ENCODE measurements at regions not wholly inside any gene's neighbourhood (a gene's known extent, or its start where the extent isn't known, plus 50 kb on each side); places are given as distances from the start of the nearest gene placed in this dataset.
A peak's percentile ranks its signal among the peaks of the same experiment; 100 is the strongest.

DNA sequence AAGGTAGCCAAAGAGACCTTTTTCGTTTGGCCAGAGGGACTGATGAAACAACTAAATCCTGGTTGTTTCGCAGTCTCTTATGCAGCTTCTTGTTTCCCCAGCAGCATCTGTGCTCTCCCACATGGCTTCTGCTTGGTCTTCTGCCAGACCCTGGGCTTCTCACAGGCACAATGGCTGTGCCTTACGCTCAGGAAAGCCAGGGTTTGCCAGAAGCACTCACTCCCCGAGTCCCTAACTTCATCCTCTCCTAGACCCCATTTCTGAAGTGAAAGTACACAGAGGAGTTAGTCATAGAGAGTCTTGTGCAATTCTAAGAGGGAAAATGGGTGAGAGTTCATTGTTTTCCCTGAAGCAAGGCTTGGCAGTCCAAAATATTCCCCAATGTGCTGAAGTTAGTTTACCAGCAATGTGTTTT is 121.7 kb downstream of the EVX1 start:
- no peak for DNase-seq

GRCh38 chr7:27367179-27367932 is 124.8 kb downstream of the EVX1 start:
- no peak for DNase-seq

GRCh38 chr7:27367933-27368549 is 125.4 kb downstream of the EVX1 start:
- no peak for DNase-seq

DNA sequence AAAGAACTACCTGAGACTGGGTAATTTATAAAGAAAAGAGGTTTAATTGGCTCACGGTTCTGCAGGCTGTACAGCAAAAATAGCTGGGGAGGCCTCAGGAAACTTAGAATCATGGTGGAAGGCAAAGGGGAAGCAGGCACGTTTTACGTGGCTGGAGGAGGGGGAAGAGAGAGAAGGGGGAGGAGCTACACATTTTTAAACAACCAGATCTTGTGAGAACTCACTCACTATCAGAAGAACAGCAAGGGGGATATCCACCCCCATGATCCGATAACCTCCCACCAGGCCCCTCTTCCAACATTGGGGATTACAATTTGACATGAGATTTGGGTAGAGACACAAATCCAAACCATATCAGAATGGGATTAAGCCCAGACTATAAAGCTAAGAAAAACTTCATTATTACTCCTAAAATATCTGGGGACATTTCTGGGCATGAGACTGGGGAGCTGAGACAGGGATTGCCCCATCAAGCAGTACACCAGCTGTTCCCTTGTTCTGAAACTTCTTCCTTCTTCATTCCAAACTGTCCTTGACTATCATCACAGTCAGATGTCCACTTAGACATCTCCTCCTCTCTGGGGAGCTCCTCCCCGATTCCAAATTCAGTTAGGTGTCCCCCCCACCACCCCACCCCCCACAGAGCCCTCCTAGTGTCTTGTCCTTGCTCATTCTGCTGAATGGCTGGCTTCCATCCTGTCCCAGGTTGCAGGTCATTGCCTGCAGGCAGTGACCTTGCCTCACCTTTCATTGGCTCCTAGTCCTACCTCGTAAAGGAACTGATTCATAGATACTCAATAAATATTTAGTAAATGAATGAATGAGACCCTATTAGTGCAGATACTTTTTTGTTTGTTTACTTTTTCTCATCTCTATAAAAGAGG is 132.6 kb downstream of the EVX1 start:
- DNase-seq, result no peak

GRCh38 chr7:27375958-27376357 is 133.4 kb downstream of the EVX1 start:
- peak; percentile 3 for DNase-seq

DNA sequence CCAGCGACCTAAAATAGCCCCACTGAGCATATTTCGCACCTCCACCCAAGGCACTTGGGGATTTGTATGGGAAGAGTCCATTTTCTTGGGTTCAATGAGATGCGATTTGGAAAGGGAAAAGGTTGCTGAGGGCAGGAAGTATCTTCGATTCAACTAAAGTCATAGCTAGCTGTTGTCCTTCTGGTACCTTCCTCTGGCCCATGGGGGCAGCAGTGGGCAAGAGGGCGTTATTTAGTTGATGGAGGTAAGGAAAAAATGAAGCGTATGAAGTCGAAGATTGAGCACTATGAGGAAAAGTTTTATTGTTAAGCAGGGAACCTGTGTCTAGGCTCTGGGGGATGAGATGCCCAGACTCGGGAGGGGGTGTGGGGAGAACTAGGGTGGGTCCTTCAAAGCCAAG is 135.4 kb downstream of the EVX1 start:
- DNase-seq, result no peak

DNA sequence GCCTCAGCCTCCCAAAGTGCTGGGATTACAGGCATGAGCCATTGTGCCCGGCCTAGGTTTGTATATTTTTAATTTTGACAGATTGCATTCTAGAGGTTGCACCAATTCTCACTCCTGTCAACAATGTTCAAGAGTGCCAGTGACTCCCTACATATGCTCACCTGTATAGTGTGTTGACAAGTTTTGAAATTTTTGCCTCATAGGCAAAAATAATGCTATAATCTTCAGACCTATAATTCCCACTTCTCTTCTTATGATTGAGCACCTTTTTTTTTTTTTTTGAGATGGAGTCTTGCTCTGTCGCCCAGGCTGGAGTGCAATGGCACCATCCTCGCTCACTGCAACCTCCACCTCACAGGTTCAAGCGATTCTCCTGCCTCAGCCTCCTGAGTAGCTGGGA is 139.7 kb downstream of the EVX1 start:
- DNase-seq, result no peak

DNA sequence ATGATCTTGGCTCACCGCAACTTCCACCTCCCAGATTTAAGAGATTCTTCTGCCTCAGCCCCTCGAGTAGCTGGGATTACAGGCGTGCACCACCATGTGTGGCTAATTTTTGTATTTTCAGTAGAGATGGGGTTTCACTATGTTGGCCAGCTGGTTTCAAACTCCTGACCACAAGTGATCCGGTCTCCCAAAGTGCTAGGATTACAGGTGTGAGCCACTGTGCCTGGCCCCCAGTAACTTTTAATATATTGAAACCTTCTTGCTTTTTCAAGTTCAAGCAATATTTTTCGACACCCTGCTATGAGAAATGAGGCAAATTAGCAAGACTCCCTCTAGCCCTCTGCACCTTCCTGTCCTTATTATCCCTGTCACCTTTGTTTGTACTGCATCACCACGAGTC is 144.0 kb downstream of the EVX1 start:
- DNase-seq, result no peak

DNA sequence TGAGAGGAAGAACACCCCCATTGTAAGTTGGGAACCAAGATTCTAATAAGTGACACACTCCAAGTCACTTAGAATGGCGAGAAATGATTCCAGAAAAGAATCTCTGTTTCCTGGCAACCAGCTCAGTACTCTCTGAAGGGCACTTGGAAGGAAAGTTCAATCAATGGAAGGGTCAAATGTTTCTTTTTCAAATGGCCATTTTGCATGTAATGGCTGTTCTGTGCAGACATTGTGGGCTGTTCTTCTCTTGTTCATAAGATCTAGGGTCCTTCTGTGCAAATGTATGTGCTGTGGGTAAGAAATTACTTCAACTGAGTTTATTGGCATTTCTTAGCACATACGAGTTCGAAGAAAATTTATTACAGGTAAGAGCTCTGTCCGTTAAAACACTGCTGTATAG is 145.3 kb downstream of the EVX1 start:
- no peak for DNase-seq

GRCh38 chr7:27388561-27388960 is 146.0 kb downstream of the EVX1 start:
- DNase-seq, result no peak

- DNase-seq, result no peak
Observed at GRCh38 chr7:27389496-27389895, 146.9 kb downstream of the EVX1 start.

GRCh38 chr7:27392477-27392876 is 149.9 kb downstream of the EVX1 start:
- no peak for DNase-seq

DNA sequence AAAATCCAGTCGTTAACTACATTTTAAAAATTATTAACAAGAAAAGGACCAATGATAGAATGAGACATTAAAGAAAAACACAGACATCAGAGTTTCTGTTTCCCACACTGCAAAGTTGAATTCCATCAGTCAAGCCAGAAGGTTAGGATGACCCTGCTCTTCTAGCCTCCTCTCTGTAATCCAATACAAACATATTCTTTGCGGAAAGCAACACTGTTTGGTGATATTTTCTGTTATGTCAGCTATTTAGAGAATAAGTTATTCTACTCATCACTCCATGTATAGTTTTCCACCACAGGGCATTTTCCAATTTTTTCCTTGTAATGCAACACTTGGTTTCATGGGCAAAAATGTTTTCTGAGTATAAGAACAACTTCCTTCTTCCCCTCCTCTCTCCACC is 152.3 kb downstream of the EVX1 start:
- no peak for DNase-seq

- DNase-seq, result no peak
Observed at GRCh38 chr7:27395626-27396025, 153.0 kb downstream of the EVX1 start.

DNA sequence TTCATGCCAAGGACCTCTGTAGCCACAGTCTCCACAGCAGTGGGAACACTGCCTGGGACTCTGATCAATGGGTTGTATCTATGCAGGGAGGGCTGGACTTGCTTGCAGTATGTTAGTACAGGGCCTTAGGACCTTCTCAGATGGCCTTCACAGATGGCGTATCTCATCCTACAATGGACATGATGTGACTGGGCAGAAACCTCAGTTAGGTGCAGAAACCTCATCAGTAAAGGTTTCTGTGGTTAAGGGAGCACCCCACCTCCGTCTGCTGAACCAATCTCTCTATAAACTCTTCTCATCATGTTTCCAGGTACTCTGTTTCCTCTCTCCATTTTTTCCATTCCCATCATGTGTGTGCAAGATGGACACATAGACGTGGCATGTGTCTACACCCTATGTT is 154.9 kb downstream of the EVX1 start:
- no peak for DNase-seq

- DNase-seq, result peak; percentile 27
Observed at GRCh38 chr7:27398851-27399250, 156.2 kb downstream of the EVX1 start.

- no peak for DNase-seq
Observed at GRCh38 chr7:27399791-27400567, 157.4 kb downstream of the EVX1 start.

- DNase-seq, result no peak
Observed at GRCh38 chr7:27405780-27406179, 163.2 kb downstream of the EVX1 start.

DNA sequence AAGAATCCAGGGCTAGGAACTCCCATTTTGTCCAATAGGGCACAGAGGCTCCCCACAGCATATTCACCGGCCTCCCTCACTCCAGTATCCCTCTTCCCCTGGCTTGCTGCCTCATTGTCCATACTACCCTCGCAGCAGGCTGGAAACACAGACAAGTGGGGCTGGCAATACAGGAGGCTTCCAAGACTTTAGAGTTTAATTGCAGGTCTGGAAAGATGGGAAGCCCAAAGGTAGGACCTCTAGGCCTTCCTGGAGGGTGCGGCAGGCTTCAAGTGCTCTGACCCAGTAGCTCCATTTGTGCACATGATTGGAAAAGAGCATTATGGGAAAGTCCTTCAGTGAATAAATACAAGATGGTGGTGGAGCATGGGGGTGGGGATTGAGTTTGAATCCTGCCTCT is 166.7 kb downstream of the EVX1 start:
- DNase-seq, result no peak

DNA sequence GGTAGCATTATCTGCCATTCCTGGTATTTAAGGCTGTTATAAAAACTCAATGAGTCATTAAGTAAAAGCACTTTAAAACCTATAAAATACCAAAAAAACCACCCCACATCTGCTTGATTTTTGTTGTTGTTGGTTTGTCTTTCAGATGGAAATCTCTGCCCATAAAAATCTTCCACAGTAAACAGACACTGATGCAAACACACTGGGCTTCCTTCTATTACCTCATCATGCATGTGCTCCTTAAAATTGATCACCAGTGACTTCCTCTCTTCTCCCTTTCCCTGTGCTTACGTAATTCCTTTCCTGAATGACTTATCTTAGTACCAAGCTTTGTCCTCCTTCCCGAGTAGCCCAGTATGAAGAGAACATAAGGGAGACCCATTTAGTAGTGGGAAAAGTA is 167.2 kb downstream of the EVX1 start:
- DNase-seq, result no peak

GRCh38 chr7:27410812-27411544 is 168.4 kb downstream of the EVX1 start:
- peak; percentile 23 for DNase-seq

DNA sequence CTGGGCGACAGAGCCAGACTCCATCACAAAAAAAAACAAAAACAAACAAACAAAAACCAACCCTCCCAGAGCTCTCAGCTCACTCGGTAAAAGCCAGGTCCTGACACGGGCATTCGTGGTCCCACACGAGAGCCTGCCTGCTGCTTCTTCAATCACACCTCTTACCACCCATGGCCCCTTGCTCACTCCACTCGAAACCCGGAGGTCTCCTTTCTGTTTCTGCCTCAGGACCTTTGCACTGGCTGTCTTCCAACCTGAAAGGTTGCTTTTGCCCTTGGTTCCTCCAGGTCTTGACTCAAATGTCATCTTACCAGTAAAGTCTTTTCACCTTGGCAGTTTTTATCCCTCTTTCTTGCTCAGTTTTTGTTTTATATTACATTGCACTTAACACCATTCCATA is 169.6 kb downstream of the EVX1 start:
- DNase-seq, result no peak
